ENCODE measurements at regions not wholly inside any gene's neighbourhood (a gene's known extent, or its start where the extent isn't known, plus 50 kb on each side); places are given as distances from the start of the nearest gene placed in this dataset.

DNA sequence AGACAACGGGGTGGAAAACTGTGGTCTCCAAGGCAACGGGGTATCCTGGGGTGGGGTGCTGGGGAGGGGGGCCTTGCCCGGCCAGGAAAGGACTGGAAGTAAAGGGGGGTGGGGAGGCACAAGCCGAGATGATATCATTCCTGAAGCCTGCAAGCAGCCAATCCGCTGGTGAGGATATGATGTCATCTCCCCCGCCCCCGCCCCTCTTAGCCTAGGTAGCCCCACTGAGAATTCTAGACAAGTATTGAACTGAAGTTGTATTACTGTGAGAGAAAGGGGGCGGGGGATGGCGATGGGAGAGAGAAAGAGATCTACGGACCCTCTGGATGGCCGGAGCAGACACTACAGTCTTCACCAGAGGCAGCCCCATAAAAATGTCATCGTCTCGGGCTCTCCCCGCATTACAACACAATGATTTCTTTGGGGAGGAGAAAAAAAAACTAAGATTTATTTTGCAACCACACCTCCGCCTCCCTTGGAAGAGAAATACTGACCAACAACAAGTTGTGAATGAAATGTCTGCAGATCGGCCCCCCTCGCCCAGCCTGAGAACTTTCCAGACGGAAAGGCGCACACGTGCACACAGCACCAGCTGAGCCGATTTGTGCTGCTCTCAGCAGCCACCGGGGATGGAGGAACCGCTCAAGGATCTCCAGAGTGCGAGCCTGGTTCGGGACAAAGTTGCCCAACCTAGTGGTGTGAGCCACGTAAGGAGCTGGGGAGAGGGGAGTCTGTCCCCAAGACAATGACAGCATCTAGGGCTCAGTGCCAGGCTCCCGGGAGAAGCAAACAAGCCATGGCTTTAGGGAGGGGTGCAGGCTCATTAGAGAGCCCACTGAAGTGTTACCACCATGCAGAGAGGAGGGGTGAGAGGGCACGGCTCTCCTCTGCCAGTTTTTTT, 222.1 kb downstream of the SOX9 start:
- DNase-seq (ENCODE audit: low read depth): no peak

DNA sequence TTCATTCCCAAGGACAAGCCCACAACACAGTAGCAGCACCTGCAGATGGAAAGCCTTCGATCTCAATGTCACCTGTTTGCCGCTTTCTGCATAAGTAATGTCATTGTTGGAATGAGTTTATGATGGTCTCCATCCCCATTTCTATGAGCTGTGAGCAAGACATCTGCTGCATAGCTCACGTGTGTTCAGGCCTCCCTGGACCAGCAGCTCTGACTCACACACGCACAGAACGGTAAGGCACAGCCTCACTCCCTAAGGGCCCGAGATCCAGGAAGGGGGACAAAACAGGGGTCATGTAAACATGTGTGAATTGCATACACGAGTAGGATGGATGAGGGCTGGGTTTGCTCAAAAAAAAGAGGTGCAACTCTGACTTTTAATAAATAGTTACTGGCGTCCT, 223.1 kb downstream of the SOX9 start:
- DNase-seq (ENCODE audit: low read depth): no peak

DNA sequence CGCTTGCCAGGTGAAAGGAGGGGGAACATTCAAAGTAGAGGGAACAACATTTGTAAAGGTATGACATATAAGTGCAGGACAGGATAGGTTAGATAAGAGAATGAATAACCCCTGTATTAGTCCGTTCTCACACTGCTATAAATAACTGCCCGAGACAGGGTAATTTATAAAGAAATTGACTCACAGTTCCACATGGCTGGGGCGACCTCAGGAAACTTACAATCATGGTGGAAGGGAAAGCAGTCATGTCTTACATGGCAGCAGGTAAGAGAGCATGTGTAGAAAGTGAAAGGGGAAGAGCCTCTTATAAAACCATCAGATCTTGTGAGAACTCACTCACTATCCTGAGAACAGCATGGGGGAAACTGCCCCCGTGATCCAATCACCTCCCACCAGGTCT, 223.8 kb downstream of the SOX9 start:
- no peak for DNase-seq (ENCODE audit: low read depth)

DNA sequence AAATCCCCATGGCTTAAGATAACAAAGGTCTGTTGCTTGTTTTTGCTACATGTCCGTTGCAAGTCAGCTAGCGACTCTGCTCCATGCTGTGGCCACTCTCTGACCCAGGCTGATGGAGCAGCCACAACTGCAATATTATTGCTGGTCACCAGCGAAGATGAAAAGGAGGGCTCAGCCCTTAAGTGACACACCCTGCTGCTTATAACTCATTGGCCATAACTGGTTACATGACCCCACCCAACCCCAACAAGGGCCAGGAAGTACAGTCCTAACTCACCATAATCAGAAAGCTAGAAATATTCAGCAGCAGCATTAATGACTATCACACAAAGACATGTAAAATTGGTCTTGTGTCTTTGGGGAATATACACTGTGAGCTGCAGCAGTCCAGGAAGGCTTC, 224.3 kb downstream of the SOX9 start:
- DNase-seq (ENCODE audit: low read depth): no peak

DNA sequence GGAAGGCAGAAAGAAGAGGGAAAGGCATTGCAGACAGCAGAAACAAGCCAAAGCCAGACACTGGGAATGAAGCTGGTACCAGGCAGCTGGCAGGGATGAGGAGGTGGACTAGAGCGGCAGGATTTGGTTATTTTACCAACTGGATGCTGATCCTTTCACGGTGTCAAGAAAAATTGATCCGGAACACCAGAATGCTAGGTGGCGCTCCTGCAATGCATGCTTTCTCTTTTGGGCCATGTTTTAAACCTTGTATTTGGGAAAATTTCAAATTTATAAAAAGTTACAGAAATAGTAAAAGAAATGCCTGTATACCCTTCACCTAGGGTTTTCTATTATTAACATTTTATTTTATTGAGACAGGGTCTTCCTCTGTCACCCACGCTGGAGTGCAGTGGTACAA, 224.7 kb downstream of the SOX9 start:
- no peak for DNase-seq (ENCODE audit: low read depth)

DNA sequence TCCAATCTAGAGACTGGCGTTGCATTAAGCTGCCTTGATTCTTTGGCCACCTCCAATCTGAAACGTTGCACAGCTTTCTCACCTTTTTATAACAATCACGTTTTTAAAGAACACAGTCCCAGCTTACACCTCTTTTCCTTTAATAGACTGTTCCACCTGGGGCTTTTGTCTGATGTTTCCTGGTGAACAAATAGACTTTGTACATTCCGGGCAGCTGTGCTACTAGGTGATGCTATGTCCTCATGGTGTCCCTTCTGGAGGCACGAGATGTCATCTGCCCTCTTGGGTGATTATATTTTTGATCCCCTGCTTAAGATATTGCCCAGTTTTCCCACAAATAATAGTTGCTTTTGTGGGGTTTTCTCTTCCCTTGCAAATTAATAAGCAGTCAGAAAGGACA, 225.5 kb downstream of the SOX9 start:
- DNase-seq (ENCODE audit: low read depth): no peak

DNA sequence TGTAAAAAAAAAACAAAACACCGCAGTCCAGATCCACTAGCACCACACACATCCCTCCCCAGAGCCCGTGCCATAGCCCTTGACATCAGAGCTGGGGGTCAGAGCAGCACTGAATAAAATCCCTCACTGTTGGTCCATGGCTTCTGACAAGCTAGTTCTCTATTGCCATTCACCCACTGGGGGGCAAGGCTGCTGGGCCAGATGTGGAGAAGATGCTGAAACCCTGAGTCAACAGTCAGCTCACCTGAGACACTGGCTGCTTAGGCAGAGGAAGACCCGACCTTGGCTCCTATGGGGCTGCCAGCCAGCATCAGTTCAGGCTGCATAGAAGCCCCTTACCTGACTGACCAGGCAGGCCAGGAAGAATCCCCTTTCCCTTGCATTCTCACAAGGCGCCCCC, 228.2 kb downstream of the SOX9 start:
- no peak for DNase-seq (ENCODE audit: low read depth)

DNA sequence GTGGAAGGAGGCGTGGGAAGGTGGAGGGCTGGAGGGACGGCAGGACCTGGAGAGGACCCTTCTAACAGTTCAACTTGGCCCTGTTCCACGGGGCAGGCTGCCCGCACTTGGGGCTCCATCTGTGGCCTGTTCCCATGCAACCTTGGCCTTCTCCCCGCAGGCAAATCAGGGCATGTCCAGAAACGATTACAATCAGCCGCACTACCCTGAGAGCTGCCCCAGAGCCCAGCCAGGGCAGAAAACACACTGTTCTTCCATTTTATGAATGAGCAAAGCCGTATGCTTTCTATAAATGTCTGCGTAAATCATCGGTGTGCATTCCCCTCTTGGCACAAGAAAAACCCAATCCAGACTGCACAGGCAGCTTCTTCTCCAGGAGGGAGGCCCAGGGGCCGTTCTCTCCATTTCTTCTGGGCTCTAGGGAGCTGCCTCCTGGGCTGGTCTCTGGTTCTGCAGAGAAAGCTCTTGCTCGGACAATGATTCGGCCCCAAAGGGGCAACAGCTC, 228.7 kb downstream of the SOX9 start:
- no peak for DNase-seq (ENCODE audit: low read depth)

DNA sequence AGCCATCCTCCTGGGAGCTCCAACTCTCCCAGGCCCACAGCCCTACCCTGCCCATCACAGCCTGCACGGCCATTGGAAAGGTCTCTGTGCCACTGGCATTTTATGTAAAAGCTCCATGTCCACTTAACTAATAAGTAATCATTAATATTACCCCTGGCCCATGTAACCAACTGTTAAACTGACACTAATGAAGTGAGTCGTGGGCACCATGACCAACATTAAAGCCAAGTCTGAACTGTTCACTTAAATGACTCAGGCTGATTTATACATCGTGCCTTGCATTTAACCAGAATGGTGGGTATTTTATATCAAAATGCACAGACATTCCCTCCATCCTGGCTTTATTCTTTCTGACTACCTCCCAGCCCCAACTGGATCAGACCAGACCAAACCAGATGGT, 229.3 kb downstream of the SOX9 start:
- DNase-seq (ENCODE audit: low read depth): no peak

DNA sequence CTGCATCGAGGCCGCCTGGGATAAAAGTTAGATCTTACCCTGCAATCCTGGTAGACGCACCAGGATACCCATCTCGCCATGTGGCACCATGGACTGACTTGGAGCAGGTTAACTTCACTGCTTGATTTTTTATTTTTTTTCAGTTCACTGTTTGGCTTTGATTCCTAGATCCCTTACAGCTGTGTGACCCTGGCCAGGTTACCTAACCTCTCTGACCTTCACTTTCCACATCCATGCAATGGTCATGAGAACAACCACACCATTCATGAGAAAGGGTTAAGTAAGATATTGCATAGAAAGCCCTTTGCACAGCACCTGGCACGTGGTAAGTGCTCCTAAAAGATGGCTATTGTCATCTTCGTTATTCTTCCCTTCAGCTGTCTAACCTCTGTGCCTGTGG, 230.5 kb downstream of the SOX9 start:
- no peak for DNase-seq (ENCODE audit: low read depth)

DNA sequence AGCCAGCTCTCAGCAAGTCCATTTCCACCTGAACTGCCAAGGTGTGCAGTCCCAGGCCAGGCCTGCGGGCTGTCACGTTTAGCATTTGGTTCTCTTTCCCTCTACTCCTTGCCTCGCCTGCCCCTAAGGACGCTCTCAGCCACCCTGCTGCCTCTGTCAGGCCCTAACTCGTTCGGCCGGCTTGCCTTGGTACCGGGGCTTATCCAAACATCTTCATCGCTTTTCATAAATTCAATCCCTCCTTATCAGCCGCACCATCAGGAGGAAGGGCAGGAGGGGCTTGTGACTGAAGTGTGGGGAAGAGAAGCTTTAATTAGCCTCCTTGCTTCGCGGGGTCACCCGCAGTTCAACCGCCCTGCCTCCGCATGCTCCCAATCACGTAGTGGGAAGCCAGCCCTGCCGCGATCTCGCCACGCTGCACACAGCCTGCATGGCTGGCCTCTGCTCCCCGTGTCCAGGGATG, 231.1 kb downstream of the SOX9 start:
- DNase-seq (ENCODE audit: low read depth): no peak

DNA sequence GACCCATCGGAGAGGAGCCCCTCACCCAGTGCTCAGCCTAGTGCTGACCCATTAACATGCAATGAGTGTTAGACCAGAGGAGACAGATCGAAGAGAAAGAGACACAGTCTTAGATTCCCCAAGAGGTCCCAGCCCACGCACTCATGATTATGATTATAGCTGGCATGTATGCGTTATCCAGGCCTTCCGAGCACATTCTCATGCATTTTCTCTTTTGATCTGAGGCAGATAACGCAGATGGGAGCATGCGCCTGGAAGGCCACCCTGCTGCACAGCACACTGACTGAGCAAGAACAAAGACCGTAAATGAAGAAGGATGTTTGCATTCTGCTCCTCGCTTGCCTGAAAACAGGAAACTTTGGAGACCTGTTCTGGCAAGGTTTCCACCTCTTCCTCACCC, 232.7 kb downstream of the SOX9 start:
- no peak for DNase-seq (ENCODE audit: low read depth)

DNA sequence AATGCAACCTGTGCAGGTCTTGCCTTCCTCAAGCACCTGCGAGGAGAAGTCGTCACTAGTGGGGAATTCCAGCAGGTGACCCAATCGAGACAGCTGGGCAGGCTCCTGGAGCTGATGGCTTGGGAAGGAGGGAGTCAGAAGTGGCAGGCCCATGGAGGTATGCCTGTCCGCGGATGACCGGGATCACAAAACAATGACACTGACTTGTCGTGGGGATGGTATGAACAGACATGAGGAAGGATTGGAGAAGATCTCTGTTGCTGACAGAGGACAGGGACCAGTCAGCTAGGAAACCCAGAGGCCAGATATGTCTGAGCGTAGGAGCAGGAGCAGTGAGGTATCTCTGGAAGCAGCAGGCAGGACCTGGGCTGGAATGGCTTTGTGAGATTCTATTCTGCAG, 233.3 kb downstream of the SOX9 start:
- no peak for DNase-seq (ENCODE audit: low read depth)

DNA sequence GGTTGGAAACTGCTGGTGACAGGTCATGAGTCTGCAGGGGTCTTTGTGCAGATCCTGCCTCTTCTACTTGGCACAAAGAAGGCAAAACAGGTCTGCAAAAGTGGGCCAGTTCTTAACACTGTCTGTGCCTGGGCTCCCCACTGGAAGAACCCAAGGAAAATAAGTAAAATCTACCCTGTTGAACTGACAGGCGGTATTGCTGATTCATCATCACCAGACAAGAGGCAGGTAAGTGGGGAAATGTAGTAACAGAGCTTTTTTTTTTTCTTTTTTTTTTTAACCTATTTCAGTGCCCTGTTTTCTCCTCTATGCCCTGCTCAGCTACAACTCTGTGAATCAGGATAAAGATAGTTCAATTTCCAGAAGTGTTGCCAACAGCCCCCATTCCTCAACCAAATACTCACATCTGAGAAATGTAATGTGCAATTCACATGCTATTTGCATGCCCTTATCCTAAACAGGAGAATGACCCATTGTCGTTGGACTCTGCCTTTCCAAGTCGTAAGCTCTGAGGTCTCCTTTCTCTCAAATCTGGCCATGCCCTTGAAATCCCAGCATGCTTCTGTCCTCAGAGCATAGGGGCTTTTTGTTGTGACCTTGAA, 237.0 kb downstream of the SOX9 start:
- DNase-seq (ENCODE audit: low read depth): no peak

DNA sequence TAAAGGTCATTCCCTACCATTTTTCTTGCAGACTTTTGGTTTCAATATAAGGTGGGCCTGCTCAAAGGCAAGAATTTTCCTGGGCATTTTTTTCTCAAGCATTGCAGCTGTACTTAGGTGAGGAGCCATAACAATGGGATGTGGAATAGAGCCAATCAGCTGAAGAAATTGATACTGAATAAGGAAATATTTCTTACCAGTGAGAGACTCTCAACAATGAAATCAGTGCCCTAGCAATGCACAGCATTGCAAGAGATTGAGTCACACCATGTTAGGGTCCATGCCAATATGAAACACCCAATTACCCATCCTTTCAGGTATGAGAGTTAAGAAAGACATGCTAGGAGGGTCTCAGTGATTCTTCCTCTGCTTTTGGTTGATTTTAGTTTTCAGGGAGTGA, 237.6 kb downstream of the SOX9 start:
- DNase-seq (ENCODE audit: low read depth): no peak

DNA sequence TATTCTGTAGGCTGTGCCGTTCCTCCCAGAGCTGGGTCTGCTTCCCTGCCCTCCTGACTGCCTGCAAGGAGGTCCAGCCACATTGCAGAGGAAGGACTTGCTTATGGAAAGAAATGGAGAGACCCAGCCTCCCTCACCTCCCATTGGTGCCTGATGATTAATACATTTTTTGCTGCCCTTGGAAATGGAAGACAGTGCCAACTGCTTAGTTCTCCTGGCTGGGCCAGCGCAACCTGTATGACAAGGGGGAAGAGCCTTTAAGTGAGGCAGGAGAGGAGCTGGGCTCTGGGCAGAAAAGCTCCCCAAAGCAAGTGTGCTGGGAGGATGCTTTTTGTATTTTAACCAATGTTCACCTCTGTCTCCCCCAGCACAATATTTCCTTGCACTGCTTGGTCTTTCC, 238.5 kb downstream of the SOX9 start:
- no peak for DNase-seq (ENCODE audit: low read depth)

DNA sequence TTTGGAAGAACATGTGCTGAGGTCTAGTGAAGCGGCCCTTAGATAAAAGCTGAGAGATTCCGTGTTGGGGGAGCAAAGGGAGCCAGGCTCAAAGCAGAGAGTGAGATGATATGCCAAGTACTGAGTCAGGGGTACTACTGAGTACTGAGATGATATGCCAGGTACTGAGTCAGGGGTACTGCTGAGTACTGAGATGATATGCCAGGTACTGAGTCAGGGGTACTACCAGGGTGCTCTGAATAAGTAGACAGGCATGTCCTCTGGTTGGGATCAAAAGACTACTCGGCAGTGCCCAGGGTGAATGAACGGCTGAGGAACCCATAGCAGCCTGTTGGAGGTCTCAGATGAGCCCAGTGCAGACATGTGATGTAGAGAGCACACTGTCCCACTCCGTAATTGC, 239.0 kb downstream of the SOX9 start:
- no peak for DNase-seq (ENCODE audit: low read depth)

DNA sequence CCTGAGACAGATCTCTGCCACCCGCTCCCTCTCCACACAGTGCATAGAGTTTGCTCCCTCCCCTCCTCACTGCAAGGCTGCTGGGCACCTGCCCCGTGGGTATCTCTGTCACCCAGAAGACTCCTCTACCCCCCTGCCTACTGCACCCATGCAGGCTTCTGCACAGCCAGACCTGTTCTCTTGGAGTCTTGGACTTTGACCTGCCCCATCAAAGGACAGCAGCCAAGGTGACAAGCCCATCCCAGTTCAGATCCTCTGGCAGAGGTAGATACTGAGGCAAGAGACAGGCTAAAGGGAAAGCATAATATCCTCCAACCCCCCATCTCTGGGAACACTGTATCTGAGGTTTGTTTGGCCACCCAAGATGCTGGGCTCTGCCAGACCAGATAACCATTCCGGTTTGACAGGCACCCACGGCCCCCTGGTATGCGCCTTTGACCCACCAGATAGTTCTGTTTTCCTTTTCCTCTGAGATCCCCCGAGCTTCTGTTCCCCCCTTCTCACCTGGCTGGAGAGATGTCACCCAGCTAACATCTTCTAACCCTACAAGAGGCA, 239.6 kb downstream of the SOX9 start:
- no peak for DNase-seq (ENCODE audit: low read depth)

DNA sequence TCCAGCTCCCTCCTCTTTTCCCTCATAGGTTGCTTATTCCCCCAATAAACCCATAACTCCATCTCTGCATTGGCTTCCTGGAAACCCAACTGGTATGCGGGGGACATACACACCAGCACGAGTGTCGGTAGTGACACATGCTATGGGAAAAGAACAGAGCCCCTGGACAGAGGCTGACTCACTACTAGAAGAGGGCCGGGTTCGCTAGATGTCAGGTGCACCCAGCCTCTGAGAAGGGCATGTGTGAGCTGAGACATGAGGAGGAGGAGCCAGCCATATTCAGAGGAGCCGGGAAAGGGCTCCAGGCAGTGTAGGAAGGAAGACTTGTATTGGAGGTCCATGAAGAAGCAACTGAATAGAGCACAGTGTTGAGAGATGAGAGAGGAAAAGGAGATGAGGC, 241.1 kb downstream of the SOX9 start:
- DNase-seq (ENCODE audit: low read depth): no peak

DNA sequence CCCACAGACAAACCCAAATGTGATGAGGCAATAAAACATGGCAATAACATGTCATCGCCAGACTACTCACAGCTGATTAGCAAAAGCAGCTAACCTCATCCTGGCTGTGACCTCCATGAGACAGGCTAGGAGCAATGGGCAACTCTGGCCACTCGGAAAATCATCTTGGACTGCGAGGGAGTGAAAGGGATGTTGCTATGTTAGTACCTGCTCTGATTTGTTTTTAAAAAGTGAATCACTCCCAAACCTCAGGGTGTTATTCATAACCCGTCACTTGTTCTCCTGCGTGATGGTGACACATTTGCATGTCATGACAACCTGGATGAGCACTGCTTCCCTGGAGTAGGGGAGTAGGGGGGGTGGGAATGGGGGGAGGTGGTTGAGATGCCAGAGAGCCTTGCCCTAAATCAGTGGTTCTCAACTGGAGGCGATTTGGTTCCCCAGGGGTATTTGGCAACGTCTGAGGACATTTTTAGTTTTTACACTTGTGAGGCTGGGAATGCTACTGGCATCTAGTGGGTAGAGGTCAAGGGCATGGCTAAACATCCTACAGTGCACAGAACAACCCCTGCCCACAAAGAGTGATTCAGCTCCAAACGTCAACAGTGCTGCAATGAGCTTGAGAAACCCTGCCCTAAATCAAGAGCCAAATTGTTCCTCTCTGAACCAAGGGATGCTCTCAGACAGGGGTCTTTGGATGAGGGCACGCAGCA, 241.7 kb downstream of the SOX9 start:
- no peak for DNase-seq (ENCODE audit: low read depth)

DNA sequence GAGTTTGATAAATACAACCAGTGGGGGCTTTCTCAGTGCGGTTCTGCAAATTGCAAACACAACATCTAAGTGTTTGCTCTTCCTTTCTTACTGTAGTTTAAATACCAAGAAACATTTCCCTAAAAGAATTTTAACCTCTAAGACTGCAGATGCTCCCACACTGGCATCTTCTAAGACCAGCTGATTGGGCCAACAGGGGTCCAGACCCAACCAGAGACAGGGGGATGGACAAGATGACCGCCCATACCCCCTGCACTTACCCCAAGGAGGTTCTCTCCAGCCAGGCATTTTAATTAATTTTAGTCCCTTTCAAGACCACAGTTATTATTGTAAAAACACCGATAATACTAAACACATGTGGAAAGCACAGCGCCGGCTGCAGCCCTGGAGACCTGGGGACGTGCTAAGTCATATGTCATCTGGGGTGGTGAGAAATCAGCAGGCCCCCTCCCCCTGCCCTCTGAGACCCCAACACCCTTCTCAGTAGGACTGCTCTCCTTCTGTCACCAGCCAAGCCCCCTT, 242.3 kb downstream of the SOX9 start:
- DNase-seq (ENCODE audit: low read depth): no peak

DNA sequence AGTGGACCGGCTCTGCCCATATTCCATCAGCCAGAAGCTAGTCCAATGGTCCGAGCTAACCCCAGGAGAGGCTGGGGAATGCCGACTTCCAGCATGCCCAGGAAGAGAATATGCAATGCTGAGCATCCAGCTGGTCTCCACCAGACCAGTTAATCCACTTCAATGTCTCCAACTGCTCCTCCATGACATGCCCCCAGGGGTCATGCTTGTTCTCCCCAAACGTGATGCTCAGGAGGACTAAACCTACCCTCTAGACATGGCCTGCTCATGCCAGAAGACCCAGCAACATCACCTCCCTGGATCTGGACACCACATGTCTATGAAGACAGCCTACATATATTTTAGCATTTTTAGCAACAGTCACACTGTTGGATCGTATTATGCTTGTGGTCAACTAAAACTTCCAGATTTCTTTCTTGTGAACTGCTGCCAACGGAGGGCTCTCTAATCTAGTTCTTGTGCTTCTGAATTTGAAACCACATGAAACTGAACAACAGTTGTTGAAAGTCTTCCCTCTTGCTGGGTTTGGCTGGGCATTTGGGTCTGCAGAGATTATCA, 245.1 kb downstream of the SOX9 start:
- DNase-seq (ENCODE audit: low read depth): no peak

All from stimulated activated CD8-positive, alpha-beta memory T cell treated with anti-CD3 and anti-CD28 coated beads, Interleukin-12 subunit alpha, Interleukin-12 subunit beta, amount 100 ng/mL, for 4 hours (primary cell).